DND-41 (cell line): ENCODE measurements at regions not wholly inside any gene's neighbourhood (a gene's known extent, or its start where the extent isn't known, plus 50 kb on each side); places are given as distances from the start of the nearest gene placed in this dataset.

Experiments used
- ATAC-seq: fragments of 200-7000 bp; cut with Tn5 transposase; 3 replicates; pipeline ENCODE4 v1.9.1; 2021; ENCODE audit warnings: low read depth; ENCODE audit not compliant: insufficient read depth
- DNase-seq: peaks from one replicate; pipeline ENCODE4 v3.0.0-alpha.2; 2020
- H2AFZ ChIP-seq: 2 replicates; pipeline ENCODE4 v1.6.0; 2012; ENCODE audit warnings: low read depth, low read length
- H3K27ac ChIP-seq: 2 replicates; pipeline ENCODE4 v1.5.1; 2012; ENCODE audit warnings: low read length, inconsistent platforms
- H3K27me3 ChIP-seq: fragments of 200-600 bp; sonication (generic); 2 replicates; pipeline ENCODE4 v1.6.0; 2012; ENCODE audit warnings: low read length, mild to moderate bottlenecking, inconsistent platforms; ENCODE audit not compliant: insufficient read depth, poor library complexity
- H3K36me3 ChIP-seq: 2 replicates; pipeline ENCODE4 v1.5.1; 2012; ENCODE audit warnings: low read length, inconsistent platforms; ENCODE audit not compliant: insufficient read depth
- H3K4me1 ChIP-seq: 2 replicates; pipeline ENCODE4 v1.5.1; 2012; ENCODE audit warnings: mild to moderate bottlenecking, low read length; ENCODE audit not compliant: insufficient read depth
- H3K4me2 ChIP-seq: 2 replicates; pipeline ENCODE4 v1.6.0; 2012; ENCODE audit warnings: mild to moderate bottlenecking, moderate library complexity, low read length, inconsistent platforms; ENCODE audit not compliant: insufficient read depth
- H3K4me3 ChIP-seq, 2 experiments: fragments of 200-600 bp in 1 of 2; shearing (Covaris generic) in 1 of 2; 2 replicates each; pipeline ENCODE4 v1.5.1; 2012 to 2016; ENCODE audit warnings: inconsistent platforms in 2 of 2, low read length in 2 of 2, mild to moderate bottlenecking in 2 of 2, low read depth in 1 of 2, moderate library complexity in 1 of 2
- H3K79me2 ChIP-seq: 2 replicates; pipeline ENCODE4 v1.6.0; 2012; ENCODE audit warnings: low read length, inconsistent platforms; ENCODE audit not compliant: insufficient read depth
- H3K9ac ChIP-seq: 2 replicates; pipeline ENCODE4 v1.6.0; 2012; ENCODE audit warnings: low read depth, mild to moderate bottlenecking, inconsistent platforms, low read length, moderate library complexity
- H3K9me3 ChIP-seq: 2 replicates; pipeline ENCODE4 v1.5.1; 2012; ENCODE audit warnings: low read length, moderate library complexity, mild to moderate bottlenecking, inconsistent platforms; ENCODE audit not compliant: insufficient read depth, severe bottlenecking
- H4K20me1 ChIP-seq: 2 replicates; pipeline ENCODE4 v1.6.0; 2012; ENCODE audit warnings: low read length; ENCODE audit not compliant: insufficient read depth
- EZH2 ChIP-seq: IDR thresholded peaks from 3 replicates; pipeline ENCODE4 v1.6.1; 2012; ENCODE audit warnings: borderline replicate concordance, low read depth, mild to moderate bottlenecking, moderate library complexity, low read length, inconsistent platforms; ENCODE audit not compliant: severe bottlenecking
- TF ChIP-seq, protein P1 (sequence below): IDR thresholded peaks from 2 replicates; pipeline ENCODE4 v1.5.1; 2012; ENCODE audit warnings: borderline replicate concordance, low read length, moderate library complexity, mild to moderate bottlenecking; ENCODE audit not compliant: poor library complexity, severe bottlenecking; ENCODE audit errors: extremely low read depth

DNA sequence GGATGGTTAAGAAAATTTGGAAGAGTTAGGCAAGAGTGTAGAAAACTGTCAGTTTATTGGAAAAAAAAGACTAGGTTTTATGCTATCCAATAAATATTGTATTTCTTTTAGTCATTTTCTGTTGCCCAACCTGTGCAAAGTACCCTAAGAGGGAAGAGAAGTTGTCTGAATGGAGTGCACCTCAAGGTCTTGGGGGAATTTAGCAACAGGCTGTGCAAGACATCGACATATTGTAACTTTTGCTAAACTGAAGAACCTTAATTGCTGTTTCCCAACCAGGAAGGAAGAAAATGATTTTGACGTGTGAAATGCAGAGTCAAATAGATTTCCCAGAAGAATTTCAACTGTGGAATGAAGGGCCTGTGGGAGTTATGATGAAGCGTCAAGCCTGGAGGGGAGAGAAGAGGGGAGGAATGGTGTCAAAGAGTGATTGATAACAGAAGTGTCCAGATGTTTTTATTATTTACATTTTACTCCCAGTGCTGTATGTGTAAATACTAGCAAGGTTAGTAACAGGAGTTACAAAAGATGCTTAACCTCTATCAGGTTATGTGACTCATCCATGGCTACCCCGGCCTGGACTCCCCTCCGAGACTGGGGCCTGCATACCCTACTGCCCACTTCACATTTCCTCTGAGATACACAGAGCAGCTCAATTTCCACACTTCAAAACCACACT is 246.8 kb downstream of the MYLK4 start:
- Histone ChIP-seq H4K20me1 (no peaks in the 10 kb centered on the region), H3K36me3 (no peaks in the 10 kb centered on the region), H3K4me2 (no peak overlapping the region), H3K9me3 (no peaks in the 10 kb centered on the region), H3K9ac (no peak overlapping the region), H3K4me3 (no peak overlapping the region), H2AFZ (no peak overlapping the region), H3K27me3 (peaks cover 16% of the 10 kb centered on the region), H3K27ac (no peak overlapping the region), H3K79me2 (no peaks in the 10 kb centered on the region), H3K4me1 (no peaks in the 10 kb centered on the region)
- DNase-seq (no peak), ATAC-seq (no peak)
- TF ChIP-seq EZH2, result no peak
- TF ChIP-seq, protein P1, sequence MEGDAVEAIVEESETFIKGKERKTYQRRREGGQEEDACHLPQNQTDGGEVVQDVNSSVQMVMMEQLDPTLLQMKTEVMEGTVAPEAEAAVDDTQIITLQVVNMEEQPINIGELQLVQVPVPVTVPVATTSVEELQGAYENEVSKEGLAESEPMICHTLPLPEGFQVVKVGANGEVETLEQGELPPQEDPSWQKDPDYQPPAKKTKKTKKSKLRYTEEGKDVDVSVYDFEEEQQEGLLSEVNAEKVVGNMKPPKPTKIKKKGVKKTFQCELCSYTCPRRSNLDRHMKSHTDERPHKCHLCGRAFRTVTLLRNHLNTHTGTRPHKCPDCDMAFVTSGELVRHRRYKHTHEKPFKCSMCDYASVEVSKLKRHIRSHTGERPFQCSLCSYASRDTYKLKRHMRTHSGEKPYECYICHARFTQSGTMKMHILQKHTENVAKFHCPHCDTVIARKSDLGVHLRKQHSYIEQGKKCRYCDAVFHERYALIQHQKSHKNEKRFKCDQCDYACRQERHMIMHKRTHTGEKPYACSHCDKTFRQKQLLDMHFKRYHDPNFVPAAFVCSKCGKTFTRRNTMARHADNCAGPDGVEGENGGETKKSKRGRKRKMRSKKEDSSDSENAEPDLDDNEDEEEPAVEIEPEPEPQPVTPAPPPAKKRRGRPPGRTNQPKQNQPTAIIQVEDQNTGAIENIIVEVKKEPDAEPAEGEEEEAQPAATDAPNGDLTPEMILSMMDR, result no peak

DNA sequence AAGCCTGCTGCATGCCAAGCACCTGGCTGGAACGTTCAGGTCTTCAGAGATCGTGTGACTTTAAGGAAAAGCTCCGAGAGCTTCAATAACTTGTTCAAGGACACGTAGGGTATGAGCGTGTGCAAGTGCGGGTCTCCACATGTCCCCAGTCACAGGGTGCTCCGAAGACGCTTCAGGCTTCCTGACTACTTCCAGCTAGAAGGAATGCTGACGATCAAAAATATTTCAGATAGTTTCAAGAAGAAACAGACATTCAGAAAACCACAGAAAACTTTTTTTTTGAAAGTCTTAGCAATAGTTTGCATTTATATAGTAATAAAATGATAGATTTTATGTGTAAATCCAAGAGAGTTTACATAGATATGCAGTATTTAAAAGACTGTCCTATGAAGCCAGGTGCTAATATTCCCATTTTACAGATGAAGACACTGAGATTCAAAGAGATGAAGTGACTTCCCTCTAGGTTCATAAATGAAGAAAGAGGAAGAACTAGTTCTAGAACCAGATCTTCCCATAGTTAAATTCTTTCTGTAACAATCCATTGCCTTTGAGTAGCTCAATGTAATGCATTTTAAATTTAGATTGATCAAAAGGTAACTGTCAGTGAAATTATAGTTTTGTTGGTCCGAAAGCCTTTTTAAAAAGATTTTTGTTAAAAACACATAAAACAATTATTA is 247.6 kb downstream of the MYLK4 start:
- H2AFZ ChIP-seq, result no peak overlapping the region
- peaks cover 8% of the 10 kb centered on the region for H3K27me3 ChIP-seq
- ATAC-seq (no peak), DNase-seq (no peak)
- no peaks in the 10 kb centered on the region for H3K36me3 ChIP-seq
- no peaks in the 10 kb centered on the region for H3K79me2 ChIP-seq
- H3K9ac ChIP-seq, result no peak overlapping the region
- no peaks in the 10 kb centered on the region for H3K4me1 ChIP-seq
- H3K9me3 ChIP-seq, result no peaks in the 10 kb centered on the region
- H3K27ac ChIP-seq, result no peak overlapping the region
- H4K20me1 ChIP-seq, result no peaks in the 10 kb centered on the region
- TF ChIP-seq, protein P1, result no peak
- TF ChIP-seq EZH2, result no peak
- H3K4me3 ChIP-seq, result no peak overlapping the region
- no peak overlapping the region for H3K4me2 ChIP-seq

DNA sequence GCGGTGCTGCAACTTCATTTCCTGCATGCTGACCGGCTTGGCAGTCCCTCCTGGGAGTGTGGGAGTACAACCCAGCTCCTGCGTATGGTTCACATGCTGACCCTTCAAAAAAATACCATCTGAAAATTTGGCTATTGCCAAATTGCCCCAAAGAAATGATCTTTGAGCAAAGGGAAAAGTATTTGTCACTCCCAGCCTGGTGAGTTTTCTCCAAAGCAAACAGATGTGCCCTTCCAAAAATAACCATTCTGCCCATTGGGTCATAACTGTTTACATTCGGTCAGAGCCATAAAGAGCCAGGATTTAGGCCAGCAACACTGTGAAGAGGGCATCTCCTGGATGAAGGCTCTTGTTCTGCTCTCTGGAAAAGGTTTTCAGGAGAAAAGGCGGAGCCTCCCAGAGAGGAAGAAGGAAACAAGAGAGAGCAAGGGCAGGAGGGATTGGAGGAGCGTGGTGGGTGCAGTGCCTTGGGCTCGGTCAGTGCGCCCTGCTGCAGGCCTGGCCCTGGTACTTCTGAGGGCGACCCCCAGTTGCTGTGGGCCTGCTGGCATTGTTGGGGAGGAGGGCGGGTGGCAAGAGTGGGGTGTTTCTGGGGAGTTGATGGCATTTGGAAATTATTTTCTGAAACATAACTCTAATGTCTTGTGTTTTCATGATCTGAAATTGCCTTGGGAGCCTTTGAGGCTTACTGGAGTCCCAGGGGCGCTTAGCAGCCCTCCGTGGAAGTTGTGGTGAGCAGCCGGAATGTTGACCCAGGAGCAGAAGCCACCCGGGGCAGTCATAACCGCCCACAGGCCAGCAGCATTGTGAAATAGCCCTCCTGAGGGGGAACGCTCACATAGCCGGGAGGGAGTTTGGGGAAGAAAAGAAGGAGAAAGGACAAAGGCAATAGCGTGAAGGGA is 248.4 kb downstream of the MYLK4 start:
- peaks cover 4% of the 10 kb centered on the region for H3K27me3 ChIP-seq
- no peak overlapping the region for H3K27ac ChIP-seq
- ATAC-seq, result no peak
- no peaks in the 10 kb centered on the region for H3K36me3 ChIP-seq
- no peaks in the 10 kb centered on the region for H3K79me2 ChIP-seq
- no peaks in the 10 kb centered on the region for H4K20me1 ChIP-seq
- H3K4me3 ChIP-seq, result no peak overlapping the region
- no peak overlapping the region for H3K9ac ChIP-seq
- H3K4me2 ChIP-seq, result no peak overlapping the region
- DNase-seq, result no peak
- no peaks in the 10 kb centered on the region for H3K4me1 ChIP-seq
- TF ChIP-seq EZH2, result no peak
- TF ChIP-seq, protein P1, result no peak
- no peak overlapping the region for H2AFZ ChIP-seq
- no peaks in the 10 kb centered on the region for H3K9me3 ChIP-seq
